Neural cell (in vitro differentiated cells): ENCODE measurements at regions not wholly inside any gene's neighbourhood (a gene's known extent, or its start where the extent isn't known, plus 50 kb on each side); places are given as distances from the start of the nearest gene placed in this dataset.

Source experiments
- H2AFZ ChIP-seq: fragments of 200-600, 300-800 bp; sonication (generic), shearing (Covaris generic); 2 replicates; pipeline ENCODE4 v1.6.0; 2014; ENCODE audit warnings: low read depth, mild to moderate bottlenecking, antibody characterized with exemption, low read length, moderate library complexity
- H3F3A ChIP-seq: fragments of 200-600 bp; shearing (Covaris generic); 2 replicates; pipeline ENCODE4 v1.6.1; 2016; ENCODE audit warnings: mild to moderate bottlenecking, moderate library complexity, mixed read lengths, antibody characterized with exemption, low read length; ENCODE audit not compliant: insufficient read depth, poor library complexity, severe bottlenecking
- H3K27ac ChIP-seq: fragments of 200-600, 300-800 bp; sonication (generic), shearing (Covaris generic); 2 replicates; pipeline ENCODE4 v1.5.1; 2014; ENCODE audit warnings: mild to moderate bottlenecking, low read length, moderate library complexity
- H3K27me3 ChIP-seq: fragments of 300-800, 200-600 bp; sonication (generic), shearing (Covaris generic); 2 replicates; pipeline ENCODE4 v1.6.0; 2014; ENCODE audit warnings: mild to moderate bottlenecking, low read depth, low read length, moderate library complexity; ENCODE audit not compliant: insufficient read depth
- H3K36me3 ChIP-seq: fragments of 300-800, 200-600 bp; sonication (generic), shearing (Covaris generic); 2 replicates; pipeline ENCODE4 v1.5.1; 2014; ENCODE audit warnings: mild to moderate bottlenecking, antibody characterized with exemption, low read length, moderate library complexity; ENCODE audit not compliant: insufficient read depth
- H3K4me2 ChIP-seq: fragments of 300-800, 200-600 bp; sonication (generic), shearing (Covaris generic); 2 replicates; pipeline ENCODE4 v1.6.0; 2014; ENCODE audit warnings: mild to moderate bottlenecking, low read length
- H3K4me3 ChIP-seq: fragments of 300-800, 200-600 bp; sonication (generic), shearing (Covaris generic); 2 replicates; pipeline ENCODE4 v1.5.1; 2014; ENCODE audit warnings: mild to moderate bottlenecking, low read length, moderate library complexity
- H3K79me2 ChIP-seq: fragments of 200-600 bp; shearing (Covaris generic); replicated peaks from 2 replicates; pipeline ENCODE4 v1.6.0; 2014; ENCODE audit warnings: mild to moderate bottlenecking, low read length, moderate library complexity; ENCODE audit not compliant: insufficient read depth
- H3K9ac ChIP-seq: fragments of 300-800, 200-600 bp; sonication (generic), shearing (Covaris generic); 2 replicates; pipeline ENCODE4 v1.6.1; 2016; ENCODE audit warnings: mild to moderate bottlenecking, low read length, mixed read lengths
- H3K9me2 ChIP-seq: fragments of 200-600 bp; shearing (Covaris generic); 2 replicates; pipeline ENCODE4 v1.6.1; 2016; ENCODE audit warnings: mild to moderate bottlenecking, low read length, mixed read lengths; ENCODE audit not compliant: insufficient read depth
- H3K9me3 ChIP-seq: fragments of 200-600, 300-800 bp; sonication (generic), shearing (Covaris generic); 2 replicates; pipeline ENCODE4 v1.6.1; 2016; ENCODE audit warnings: mild to moderate bottlenecking, mixed run types, low read length, moderate library complexity, mixed read lengths
- H4K20me1 ChIP-seq: fragments of 200-600 bp; shearing (Covaris generic); 2 replicates; pipeline ENCODE4 v1.6.1; 2016; ENCODE audit warnings: mild to moderate bottlenecking, mixed run types; ENCODE audit not compliant: insufficient read depth
- CTCF ChIP-seq: fragments of 450-650 bp; IDR thresholded peaks from 2 replicates; pipeline ENCODE4 v1.5.1; 2014; ENCODE audit warnings: antibody characterized with exemption, mild to moderate bottlenecking, moderate library complexity; ENCODE audit not compliant: poor library complexity, severe bottlenecking
- EP300 ChIP-seq: fragments of 450-650 bp; conservative IDR thresholded peaks from 2 replicates; pipeline ENCODE4 v1.6.1; 2014; ENCODE audit warnings: antibody characterized with exemption, mild to moderate bottlenecking, moderate library complexity; ENCODE audit not compliant: poor library complexity, severe bottlenecking
- EZH2 ChIP-seq: fragments of 200-600, 300-800 bp; shearing (Covaris generic), sonication (generic); IDR thresholded peaks from 2 replicates; pipeline ENCODE4 v1.6.1; 2014; ENCODE audit warnings: antibody characterized with exemption, low read length, borderline replicate concordance, mild to moderate bottlenecking; ENCODE audit not compliant: insufficient read depth, poor library complexity, severe bottlenecking
- MXI1 ChIP-seq: fragments of 450-650 bp; conservative IDR thresholded peaks from 2 replicates; pipeline ENCODE4 v1.6.1; 2014; ENCODE audit warnings: antibody characterized with exemption, mild to moderate bottlenecking; ENCODE audit not compliant: poor library complexity, severe bottlenecking
- POLR2AphosphoS5 ChIP-seq: IDR thresholded peaks from 2 replicates; pipeline ENCODE4 v1.6.1; 2012
- RAD21 ChIP-seq: fragments of 450-650 bp; conservative IDR thresholded peaks from 2 replicates; pipeline ENCODE4 v1.6.1; 2014; ENCODE audit warnings: antibody characterized with exemption, mild to moderate bottlenecking, moderate library complexity
- REST ChIP-seq: IDR thresholded peaks from 2 replicates; pipeline ENCODE4 v1.6.1; 2012; ENCODE audit warnings: borderline replicate concordance
- SMC3 ChIP-seq: fragments of 450-650 bp; conservative IDR thresholded peaks from 2 replicates; pipeline ENCODE4 v1.6.1; 2014; ENCODE audit warnings: antibody characterized with exemption, mild to moderate bottlenecking, moderate library complexity; ENCODE audit not compliant: poor library complexity
- TAF1 ChIP-seq: IDR thresholded peaks from 2 replicates; pipeline ENCODE4 v1.6.1; 2012; ENCODE audit warnings: low read depth

GRCh38 chr15:49751751-49752150, 130.9 kb downstream of the DTWD1 start:
- H3K27ac ChIP-seq = no peak overlapping the region
- H3F3A ChIP-seq = no peaks in the 10 kb centered on the region
- no peaks in the 10 kb centered on the region for H3K9me2 ChIP-seq
- H3K4me3 ChIP-seq = no peak overlapping the region
- no peak overlapping the region for H3K4me2 ChIP-seq
- H3K79me2 ChIP-seq = no peaks in the 10 kb centered on the region
- no peaks in the 10 kb centered on the region for H3K27me3 ChIP-seq
- H2AFZ ChIP-seq = no peak overlapping the region
- H4K20me1 ChIP-seq = no peaks in the 10 kb centered on the region
- H3K36me3 ChIP-seq = no peaks in the 10 kb centered on the region
- TF ChIP-seq RAD21 (no peak), MXI1 (no peak), TAF1 (no peak), CTCF (no peak), EZH2 (no peak), POLR2AphosphoS5 (no peak)
- no peaks in the 10 kb centered on the region for H3K9me3 ChIP-seq
- H3K9ac ChIP-seq = no peak overlapping the region

GRCh38 chr15:49752517-49752916, 131.7 kb downstream of the DTWD1 start:
- Histone ChIP-seq H3K27me3 (no peaks in the 10 kb centered on the region), H3K4me3 (no peak overlapping the region)
- TF ChIP-seq TAF1 (no peak), EZH2 (no peak), CTCF (no peak), SMC3 (no peak), EP300 (no peak), MXI1 (no peak), REST (no peak), RAD21 (no peak), POLR2AphosphoS5 (no peak)

More at GRCh38 chr15:49752517-49752916, 131.7 kb downstream of the DTWD1 start:
- no peaks in the 10 kb centered on the region for H3K9me3 ChIP-seq
- H3K27ac ChIP-seq = no peak overlapping the region
- no peaks in the 10 kb centered on the region for H3K36me3 ChIP-seq
- no peaks in the 10 kb centered on the region for H3K9me2 ChIP-seq
- H3K79me2 ChIP-seq = no peaks in the 10 kb centered on the region
- H3F3A ChIP-seq = no peaks in the 10 kb centered on the region
- H2AFZ ChIP-seq = no peak overlapping the region
- no peak overlapping the region for H3K9ac ChIP-seq
- H4K20me1 ChIP-seq = no peaks in the 10 kb centered on the region
- H3K4me2 ChIP-seq = no peak overlapping the region
